Uterus (tissue), 2 donors: ENCODE measurements at regions not wholly inside any gene's neighbourhood (a gene's known extent, or its start where the extent isn't known, plus 50 kb on each side); places are given as distances from the start of the nearest gene placed in this dataset.
"Not testable (repeated sequence)": the region's sequence is repeated elsewhere in the genome, so short reads cannot be mapped to it uniquely, and the experiment has no call there.

Experiments used
- POLR2A ChIP-seq, 2 donors: fragments of 450-650 bp; IDR thresholded peaks; one replicate each; pipeline ENCODE4 v1.6.1; 2016; ENCODE audit warnings: antibody characterized with exemption in 2 of 2, mild to moderate bottlenecking in 1 of 2, moderate library complexity in 1 of 2
- TF ChIP-seq, protein P1 (sequence below), 4 experiments: fragments of 200-600 bp in 2 of 4; fragments of 450-650 bp in 2 of 4; sonication (generic) in 2 of 4; IDR thresholded peaks; one replicate each; pipeline ENCODE4 v1.5.1; 2016 to 2019; ENCODE audit warnings: antibody characterized with exemption in 4 of 4, mild to moderate bottlenecking in 2 of 4, moderate library complexity in 1 of 4

DNA sequence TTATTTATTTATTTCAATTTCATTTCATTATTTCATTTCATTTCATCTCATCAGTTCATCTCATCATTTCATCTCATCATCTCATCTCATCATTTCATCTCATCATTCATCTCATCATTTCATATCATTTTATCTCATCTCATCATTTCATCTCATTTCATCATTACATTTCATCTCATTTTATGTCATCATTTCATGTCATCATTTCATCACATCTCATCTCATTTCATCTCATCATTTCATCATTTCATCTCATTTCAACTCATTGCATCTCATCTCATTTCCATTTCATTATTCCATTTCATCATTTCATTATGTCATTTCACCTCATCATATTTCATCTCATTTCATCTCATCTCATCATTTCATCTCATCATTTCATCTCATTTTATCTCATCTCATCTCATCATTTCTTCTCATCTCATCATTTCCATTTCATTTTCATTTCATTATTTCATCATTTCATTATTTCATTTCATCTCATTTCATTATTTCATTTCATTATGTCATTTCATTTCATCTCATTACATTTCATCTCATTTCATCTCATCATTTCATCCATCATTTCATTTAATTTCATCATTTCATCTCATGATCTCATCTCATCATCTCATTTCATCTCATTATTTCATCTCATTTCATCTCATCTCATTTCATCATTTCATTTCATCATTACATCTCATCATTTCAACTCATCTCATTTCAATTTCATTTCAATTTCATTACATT is 2868.6 kb downstream of the RPIA start:
- TF ChIP-seq, protein P1, sequence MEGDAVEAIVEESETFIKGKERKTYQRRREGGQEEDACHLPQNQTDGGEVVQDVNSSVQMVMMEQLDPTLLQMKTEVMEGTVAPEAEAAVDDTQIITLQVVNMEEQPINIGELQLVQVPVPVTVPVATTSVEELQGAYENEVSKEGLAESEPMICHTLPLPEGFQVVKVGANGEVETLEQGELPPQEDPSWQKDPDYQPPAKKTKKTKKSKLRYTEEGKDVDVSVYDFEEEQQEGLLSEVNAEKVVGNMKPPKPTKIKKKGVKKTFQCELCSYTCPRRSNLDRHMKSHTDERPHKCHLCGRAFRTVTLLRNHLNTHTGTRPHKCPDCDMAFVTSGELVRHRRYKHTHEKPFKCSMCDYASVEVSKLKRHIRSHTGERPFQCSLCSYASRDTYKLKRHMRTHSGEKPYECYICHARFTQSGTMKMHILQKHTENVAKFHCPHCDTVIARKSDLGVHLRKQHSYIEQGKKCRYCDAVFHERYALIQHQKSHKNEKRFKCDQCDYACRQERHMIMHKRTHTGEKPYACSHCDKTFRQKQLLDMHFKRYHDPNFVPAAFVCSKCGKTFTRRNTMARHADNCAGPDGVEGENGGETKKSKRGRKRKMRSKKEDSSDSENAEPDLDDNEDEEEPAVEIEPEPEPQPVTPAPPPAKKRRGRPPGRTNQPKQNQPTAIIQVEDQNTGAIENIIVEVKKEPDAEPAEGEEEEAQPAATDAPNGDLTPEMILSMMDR (IDR thresholded peaks at IDR 0.05): not testable (repeated sequence)
- not testable (repeated sequence) for TF ChIP-seq POLR2A (IDR thresholded peaks at IDR 0.05)
